ENCODE measurements at regions not wholly inside any gene's neighbourhood (a gene's known extent, or its start where the extent isn't known, plus 50 kb on each side); places are given as distances from the start of the nearest gene placed in this dataset.

GRCh38 chr20:54742193-54742592 lies 266.8 kb downstream of the DOK5 start:
- Histone ChIP-seq H3K4me1 (ENCODE audit: control insufficient read depth, insufficient read depth, low read length) (no peaks in the 10 kb centered on the region), H3K9me3 (replicated peaks; ENCODE audit: control insufficient read depth, insufficient read depth, low read length) (no peaks in the 10 kb centered on the region), H3K4me3 (no peak overlapping the region), H3K9ac (ENCODE audit: control insufficient read depth, insufficient read depth, low read length) (no peak overlapping the region), H3K36me3 (ENCODE audit: control insufficient read depth in 2 of 2, insufficient read depth in 2 of 2, low read length in 1 of 2) (no peaks in the 10 kb centered on the region), H3K27ac (ENCODE audit: control insufficient read depth, insufficient read depth) (no peak overlapping the region), H4K20me1 (ENCODE audit: control insufficient read depth, insufficient read depth) (no peaks in the 10 kb centered on the region), H3K79me2 (ENCODE audit: control insufficient read depth, insufficient read depth, low read length) (no peaks in the 10 kb centered on the region), H3K27me3 (replicated peaks in 1 of 2; ENCODE audit: control insufficient read depth in 2 of 2, insufficient read depth in 2 of 2, low read length in 1 of 2) (no peaks in the 10 kb centered on the region), H3K4me2 (ENCODE audit: control insufficient read depth, insufficient read depth) (no peak overlapping the region), H2AFZ (ENCODE audit: control insufficient read depth, low read depth, low read length) (no peak overlapping the region)
- SMC1A ChIA-PET (ENCODE audit: uncharacterized antibody, unreplicated experiment), result no interaction called here
- BruUV-seq (replicated peaks), result no TSS peak
- in situ Hi-C loops (cut with MboI), result no loop called here
- ATAC-seq (no peak), DNase-seq (ENCODE audit: low read depth, low spot score) (no peak), FAIRE-seq (no peak)
- CTCF ChIA-PET, result no interaction called here
- POLR2A ChIA-PET, result no interaction called here
- intact Hi-C loops (cut with micrococcal nuclease; ENCODE audit: unreplicated experiment), result no loop called here
- RAD21 ChIA-PET (ENCODE audit: unreplicated experiment), result no interaction called here
- 33% methylated on average over 1 of the region's 1 CpG for WGBS (ENCODE audit: insufficient coverage, insufficient replicate concordance, low lambda C conversion rate, missing lambda C conversion rate)
- TF ChIP-seq BACH1 (IDR thresholded peaks at IDR 0.05; ENCODE audit: borderline replicate concordance) (no peak), NBN (IDR thresholded peaks at IDR 0.05) (no peak), ZNF274 (IDR thresholded peaks at IDR 0.05; ENCODE audit: insufficient read depth, insufficient read length) (no peak), USF2 (IDR thresholded peaks at IDR 0.05; ENCODE audit: borderline replicate concordance, low read depth, low read length) (no peak), ETV6 (conservative IDR thresholded peaks at IDR 0.05 in 1 of 2, IDR thresholded peaks at IDR 0.05 in 1 of 2; ENCODE audit: borderline replicate concordance in 1 of 2, low read depth in 1 of 2) (peak in 1 of 2 experiments; percentile 75; a peak in 1 of 4 replicates), NFXL1 (IDR thresholded peaks at IDR 0.05; ENCODE audit: borderline replicate concordance) (no peak)

GRCh38 chr20:54736421-54736820 lies 261.0 kb downstream of the DOK5 start:
- FAIRE-seq, result no peak

More at GRCh38 chr20:54736421-54736820, 261.0 kb downstream of the DOK5 start:
- Histone ChIP-seq H3K4me1 (ENCODE audit: control insufficient read depth, insufficient read depth, low read length) (no peaks in the 10 kb centered on the region), H3K36me3 (ENCODE audit: control insufficient read depth in 2 of 2, insufficient read depth in 2 of 2, low read length in 1 of 2) (no peaks in the 10 kb centered on the region), H4K20me1 (ENCODE audit: control insufficient read depth, insufficient read depth) (no peaks in the 10 kb centered on the region), H3K9me3 (replicated peaks; ENCODE audit: control insufficient read depth, insufficient read depth, low read length) (no peaks in the 10 kb centered on the region), H3K79me2 (ENCODE audit: control insufficient read depth, insufficient read depth, low read length) (no peaks in the 10 kb centered on the region), H3K4me3 (no peak overlapping the region), H3K27me3 (replicated peaks in 1 of 2; ENCODE audit: control insufficient read depth in 2 of 2, insufficient read depth in 2 of 2, low read length in 1 of 2) (no peaks in the 10 kb centered on the region), H2AFZ (ENCODE audit: control insufficient read depth, low read depth, low read length) (no peak overlapping the region), H3K9ac (ENCODE audit: control insufficient read depth, insufficient read depth, low read length) (no peak overlapping the region), H3K27ac (ENCODE audit: control insufficient read depth, insufficient read depth) (no peak overlapping the region), H3K4me2 (ENCODE audit: control insufficient read depth, insufficient read depth) (no peak overlapping the region)
- intact Hi-C loops (cut with micrococcal nuclease; ENCODE audit: unreplicated experiment) (no loop called here), in situ Hi-C loops (cut with MboI) (no loop called here)
- WGBS (ENCODE audit: insufficient coverage, insufficient replicate concordance, low lambda C conversion rate, missing lambda C conversion rate), result 4% methylated on average over 4 of the region's 4 CpGs
- no peak for ATAC-seq
- TF ChIP-seq SKIL (IDR thresholded peaks at IDR 0.05; ENCODE audit: low read depth, poor library complexity, severe bottlenecking) (no peak), ETV6 (conservative IDR thresholded peaks at IDR 0.05 in 1 of 2, IDR thresholded peaks at IDR 0.05 in 1 of 2; ENCODE audit: borderline replicate concordance in 1 of 2, low read depth in 1 of 2) (peak in 1 of 2 experiments; percentile 56; a peak in 1 of 4 replicates)
- ChIA-PET POLR2A (no interaction called here), SMC1A (ENCODE audit: uncharacterized antibody, unreplicated experiment) (no interaction called here), RAD21 (ENCODE audit: unreplicated experiment) (no interaction called here), CTCF (no interaction called here)
- BruUV-seq (replicated peaks), result no TSS peak
- no peak for DNase-seq (ENCODE audit: low read depth, low spot score)

Data from GM12878 (cell line).